Neural progenitor cell (in vitro differentiated cells): ENCODE measurements at regions not wholly inside any gene's neighbourhood (a gene's known extent, or its start where the extent isn't known, plus 50 kb on each side); places are given as distances from the start of the nearest gene placed in this dataset.

ENCODE experiments used
- DNase-seq: peaks from one replicate; pipeline ENCODE4 v3.0.0-alpha.2; 2016; ENCODE audit warnings: low spot score
- H2AFZ ChIP-seq: fragments of 200-600 bp; sonication (generic); replicated peaks from 2 replicates; pipeline ENCODE4 v1.6.1; 2016; ENCODE audit warnings: antibody characterized with exemption
- H3F3A ChIP-seq: fragments of 200-600 bp; sonication (generic); 2 replicates; pipeline ENCODE4 v1.6.1; 2016; ENCODE audit warnings: antibody characterized with exemption, low read depth
- H3K27ac ChIP-seq: fragments of 200-600 bp; sonication (generic); 2 replicates; pipeline ENCODE4 v1.5.1; 2016; ENCODE audit warnings: mild to moderate bottlenecking
- H3K27me3 ChIP-seq: fragments of 200-600 bp; sonication (generic); 2 replicates; pipeline ENCODE4 v1.6.1; 2016; ENCODE audit warnings: mild to moderate bottlenecking, moderate library complexity
- H3K36me3 ChIP-seq: fragments of 200-600 bp; sonication (generic); 2 replicates; pipeline ENCODE4 v1.5.1; 2016
- H3K4me1 ChIP-seq: fragments of 200-600 bp; sonication (generic); 2 replicates; pipeline ENCODE4 v1.6.1; 2016; ENCODE audit warnings: mixed run types
- H3K4me2 ChIP-seq: fragments of 200-600 bp; sonication (generic); 2 replicates; pipeline ENCODE4 v1.6.1; 2016
- H3K4me3 ChIP-seq: fragments of 200-600 bp; sonication (generic); 2 replicates; pipeline ENCODE4 v1.5.1; 2016
- H3K79me2 ChIP-seq: fragments of 200-600 bp; sonication (generic); 2 replicates; pipeline ENCODE4 v1.6.1; 2016; ENCODE audit warnings: low read depth
- H3K9ac ChIP-seq: fragments of 200-600 bp; sonication (generic); 2 replicates; pipeline ENCODE4 v1.6.1; 2016
- H3K9me3 ChIP-seq: fragments of 200-600 bp; sonication (generic); 2 replicates; pipeline ENCODE4 v1.5.1; 2016; ENCODE audit warnings: low read depth
- H4K20me1 ChIP-seq: fragments of 200-600 bp; sonication (generic); 2 replicates; pipeline ENCODE4 v1.6.1; 2016; ENCODE audit warnings: low read depth
- H3K27ac Mint-ChIP-seq: 3 replicates; pipeline ENCODE4 v1.8.0; 2021; ENCODE audit warnings: mixed read lengths
- H3K27me3 Mint-ChIP-seq: 2 replicates; pipeline ENCODE4 v1.8.0; 2022; ENCODE audit warnings: low read depth, mild to moderate bottlenecking, inconsistent platforms, moderate library complexity, mixed read lengths; ENCODE audit not compliant: insufficient read depth
- H3K36me3 Mint-ChIP-seq: 3 replicates; pipeline ENCODE4 v1.8.0; 2021; ENCODE audit warnings: mixed read lengths
- H3K4me1 Mint-ChIP-seq: 3 replicates; pipeline ENCODE4 v1.8.0; 2021; ENCODE audit warnings: mixed read lengths
- H3K4me3 Mint-ChIP-seq: 3 replicates; pipeline ENCODE4 v1.8.0; 2021; ENCODE audit warnings: mild to moderate bottlenecking, moderate library complexity, mixed read lengths
- H3K9me3 Mint-ChIP-seq: 3 replicates; pipeline ENCODE4 v1.8.0; 2020; ENCODE audit warnings: mixed read lengths
- EZH2 ChIP-seq: fragments of 200-600 bp; sonication (generic); IDR thresholded peaks from 2 replicates; pipeline ENCODE4 v1.6.1; 2017; ENCODE audit warnings: antibody characterized with exemption, mild to moderate bottlenecking, moderate library complexity
- EZH2phosphoT487 ChIP-seq: fragments of 200-600 bp; sonication (generic); IDR thresholded peaks from 2 replicates; pipeline ENCODE4 v1.6.1; 2017; ENCODE audit warnings: antibody characterized with exemption
- TF ChIP-seq, protein P1 (sequence below): fragments of 200-600 bp; sonication (generic); IDR thresholded peaks from 2 replicates; pipeline ENCODE4 v1.5.1; 2017; ENCODE audit warnings: antibody characterized with exemption, mild to moderate bottlenecking

DNA sequence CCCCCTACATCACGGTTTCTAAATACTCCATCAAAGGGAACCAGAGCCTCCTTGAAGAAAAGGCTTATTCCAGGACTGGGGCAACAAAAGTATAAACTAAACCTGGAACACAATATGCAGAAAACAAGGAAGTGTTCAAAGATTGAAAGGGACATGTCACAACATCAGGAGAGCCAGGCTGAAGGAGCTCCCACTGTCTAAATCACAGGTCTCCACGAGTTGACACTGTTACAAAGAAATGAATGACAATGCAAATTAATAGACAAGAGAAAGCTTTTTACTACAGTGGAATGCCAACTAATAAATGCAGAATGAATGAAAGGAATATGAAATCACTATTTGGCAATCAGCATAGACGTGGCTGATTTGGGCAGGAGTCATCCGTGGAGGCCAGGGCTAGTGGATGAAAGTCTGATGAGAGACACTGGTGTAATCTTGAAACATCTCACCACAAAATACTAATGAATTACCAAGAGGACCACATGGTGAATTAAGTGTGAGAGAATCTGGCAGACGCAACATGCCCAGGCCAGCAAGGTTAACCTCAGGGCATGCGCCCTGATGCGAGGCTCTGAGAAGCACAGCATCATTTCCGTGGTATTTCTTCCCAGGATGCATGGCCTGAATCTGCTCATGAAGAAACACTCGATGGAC is 123.8 kb upstream of the TJP1 start:
- H3K9me3 Mint-ChIP-seq = peaks cover 6% of the 10 kb centered on the region
- DNase-seq = no peak
- no peak for TF ChIP-seq EZH2
- TF ChIP-seq EZH2phosphoT487 = no peak
- TF ChIP-seq, protein P1, sequence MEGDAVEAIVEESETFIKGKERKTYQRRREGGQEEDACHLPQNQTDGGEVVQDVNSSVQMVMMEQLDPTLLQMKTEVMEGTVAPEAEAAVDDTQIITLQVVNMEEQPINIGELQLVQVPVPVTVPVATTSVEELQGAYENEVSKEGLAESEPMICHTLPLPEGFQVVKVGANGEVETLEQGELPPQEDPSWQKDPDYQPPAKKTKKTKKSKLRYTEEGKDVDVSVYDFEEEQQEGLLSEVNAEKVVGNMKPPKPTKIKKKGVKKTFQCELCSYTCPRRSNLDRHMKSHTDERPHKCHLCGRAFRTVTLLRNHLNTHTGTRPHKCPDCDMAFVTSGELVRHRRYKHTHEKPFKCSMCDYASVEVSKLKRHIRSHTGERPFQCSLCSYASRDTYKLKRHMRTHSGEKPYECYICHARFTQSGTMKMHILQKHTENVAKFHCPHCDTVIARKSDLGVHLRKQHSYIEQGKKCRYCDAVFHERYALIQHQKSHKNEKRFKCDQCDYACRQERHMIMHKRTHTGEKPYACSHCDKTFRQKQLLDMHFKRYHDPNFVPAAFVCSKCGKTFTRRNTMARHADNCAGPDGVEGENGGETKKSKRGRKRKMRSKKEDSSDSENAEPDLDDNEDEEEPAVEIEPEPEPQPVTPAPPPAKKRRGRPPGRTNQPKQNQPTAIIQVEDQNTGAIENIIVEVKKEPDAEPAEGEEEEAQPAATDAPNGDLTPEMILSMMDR = no peak
- Histone ChIP-seq H3K27ac (no peak overlapping the region), H3K9ac (no peak overlapping the region), H4K20me1 (no peaks in the 10 kb centered on the region), H2AFZ (no peak overlapping the region), H3K9me3 (no peaks in the 10 kb centered on the region), H3K4me1 (no peaks in the 10 kb centered on the region), H3F3A (no peaks in the 10 kb centered on the region), H3K4me2 (no peak overlapping the region), H3K79me2 (no peaks in the 10 kb centered on the region), H3K4me3 (no peak overlapping the region), H3K36me3 (no peaks in the 10 kb centered on the region), H3K27me3 (no peaks in the 10 kb centered on the region)
- H3K36me3 Mint-ChIP-seq = no peaks in the 10 kb centered on the region
- H3K27ac Mint-ChIP-seq = no peak overlapping the region
- no peaks in the 10 kb centered on the region for H3K4me1 Mint-ChIP-seq
- H3K27me3 Mint-ChIP-seq = peaks cover 7% of the 10 kb centered on the region
- H3K4me3 Mint-ChIP-seq = no peak overlapping the region

DNA sequence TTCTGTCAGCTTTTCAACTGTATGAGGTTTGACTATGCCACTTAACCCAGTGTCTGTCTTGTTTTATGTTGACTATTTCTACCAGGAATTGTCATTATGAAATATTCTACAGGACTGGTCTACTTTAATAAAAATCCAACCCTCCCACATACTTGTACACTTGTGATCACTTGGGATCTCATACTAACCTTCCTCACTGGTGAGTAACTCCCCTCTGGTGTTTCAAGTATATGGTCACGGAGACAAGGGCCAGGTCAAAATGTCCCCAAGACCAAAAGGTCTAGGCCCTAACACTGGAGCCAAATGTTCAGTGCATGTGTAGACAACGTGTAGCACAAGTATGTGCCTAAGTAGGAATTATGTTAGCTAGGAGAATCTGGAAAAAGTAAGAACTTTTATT is 122.7 kb upstream of the TJP1 start:
- H3K27me3 ChIP-seq = no peaks in the 10 kb centered on the region
- no peak overlapping the region for H3K4me2 ChIP-seq
- H3K4me3 ChIP-seq = no peak overlapping the region
- H3K9ac ChIP-seq = no peak overlapping the region
- no peak overlapping the region for H3K27ac ChIP-seq
- no peaks in the 10 kb centered on the region for H3K4me1 ChIP-seq
- H3K27me3 Mint-ChIP-seq = peaks cover 3% of the 10 kb centered on the region
- no peak overlapping the region for H2AFZ ChIP-seq
- no peaks in the 10 kb centered on the region for H3K4me1 Mint-ChIP-seq
- H3K4me3 Mint-ChIP-seq = no peak overlapping the region
- H3K79me2 ChIP-seq = no peaks in the 10 kb centered on the region
- DNase-seq = no peak
- no peaks in the 10 kb centered on the region for H3K36me3 ChIP-seq
- no peaks in the 10 kb centered on the region for H3K9me3 ChIP-seq
- H3K27ac Mint-ChIP-seq = no peak overlapping the region
- no peaks in the 10 kb centered on the region for H3F3A ChIP-seq
- H3K36me3 Mint-ChIP-seq = no peaks in the 10 kb centered on the region
- H3K9me3 Mint-ChIP-seq = no peaks in the 10 kb centered on the region
- no peaks in the 10 kb centered on the region for H4K20me1 ChIP-seq
- TF ChIP-seq, protein P1 = no peak
- TF ChIP-seq EZH2 = no peak
- TF ChIP-seq EZH2phosphoT487 = no peak

DNA sequence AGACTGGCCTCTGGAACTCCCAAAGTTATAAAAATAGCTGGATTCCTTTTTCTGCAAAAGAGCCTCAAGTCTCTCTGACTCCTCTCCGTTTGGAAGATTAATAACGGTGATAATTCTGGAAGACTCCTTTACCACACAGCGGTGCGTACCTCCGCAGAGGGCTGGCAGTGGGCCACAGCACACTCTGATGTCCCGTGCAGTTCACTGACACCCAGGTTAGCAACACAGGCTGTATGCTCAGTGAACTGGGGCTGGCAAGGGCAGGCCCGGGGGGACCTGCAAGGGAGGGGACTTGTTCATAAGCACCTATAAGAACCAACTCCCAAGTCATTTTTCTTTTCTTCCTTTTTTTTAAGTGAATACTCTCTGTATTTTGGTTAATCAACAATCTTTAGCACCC is 120.3 kb upstream of the TJP1 start:
- TF ChIP-seq EZH2 (no peak), EZH2phosphoT487 (no peak)
- TF ChIP-seq, protein P1 = no peak
- H3K36me3 ChIP-seq = no peaks in the 10 kb centered on the region
- H3K4me2 ChIP-seq = no peak overlapping the region
- no peaks in the 10 kb centered on the region for H3K36me3 Mint-ChIP-seq
- H3K27me3 Mint-ChIP-seq = peaks cover under 1% of the 10 kb centered on the region
- no peaks in the 10 kb centered on the region for H3K4me1 ChIP-seq
- H3K4me3 Mint-ChIP-seq = no peak overlapping the region
- no peak for DNase-seq
- H3K9me3 ChIP-seq = no peaks in the 10 kb centered on the region
- H3K79me2 ChIP-seq = no peaks in the 10 kb centered on the region
- no peaks in the 10 kb centered on the region for H3K27me3 ChIP-seq
- no peaks in the 10 kb centered on the region for H3K4me1 Mint-ChIP-seq
- no peak overlapping the region for H3K9ac ChIP-seq
- no peak overlapping the region for H3K27ac ChIP-seq
- no peaks in the 10 kb centered on the region for H3F3A ChIP-seq
- H4K20me1 ChIP-seq = no peaks in the 10 kb centered on the region
- H3K4me3 ChIP-seq = no peak overlapping the region
- H2AFZ ChIP-seq = peak overlapping the region; percentile 2
- no peak overlapping the region for H3K27ac Mint-ChIP-seq
- no peaks in the 10 kb centered on the region for H3K9me3 Mint-ChIP-seq
